ENCODE measurements at regions not wholly inside any gene's neighbourhood (a gene's known extent, or its start where the extent isn't known, plus 50 kb on each side); places are given as distances from the start of the nearest gene placed in this dataset.

DNA sequence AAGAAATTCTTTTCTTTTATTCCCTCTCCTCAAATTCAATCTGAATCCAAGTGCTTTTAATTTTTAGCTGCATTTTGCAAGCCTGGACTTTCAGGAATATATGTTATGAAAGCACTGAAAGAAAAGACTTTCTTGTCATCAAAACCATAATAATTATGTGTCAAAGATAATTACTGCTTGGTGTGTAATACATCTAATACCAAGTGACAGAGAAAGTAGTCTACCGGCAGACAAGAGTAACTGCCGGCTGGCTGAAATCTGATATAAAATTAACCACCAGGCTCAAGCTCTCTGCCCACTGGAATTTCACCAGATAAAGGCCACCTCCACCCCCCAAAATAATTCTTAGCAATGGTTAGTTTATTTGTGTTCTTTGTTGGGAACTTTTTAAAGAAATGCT is 220.9 kb upstream of the CDIN1 start:
- TF ChIP-seq, protein P1, sequence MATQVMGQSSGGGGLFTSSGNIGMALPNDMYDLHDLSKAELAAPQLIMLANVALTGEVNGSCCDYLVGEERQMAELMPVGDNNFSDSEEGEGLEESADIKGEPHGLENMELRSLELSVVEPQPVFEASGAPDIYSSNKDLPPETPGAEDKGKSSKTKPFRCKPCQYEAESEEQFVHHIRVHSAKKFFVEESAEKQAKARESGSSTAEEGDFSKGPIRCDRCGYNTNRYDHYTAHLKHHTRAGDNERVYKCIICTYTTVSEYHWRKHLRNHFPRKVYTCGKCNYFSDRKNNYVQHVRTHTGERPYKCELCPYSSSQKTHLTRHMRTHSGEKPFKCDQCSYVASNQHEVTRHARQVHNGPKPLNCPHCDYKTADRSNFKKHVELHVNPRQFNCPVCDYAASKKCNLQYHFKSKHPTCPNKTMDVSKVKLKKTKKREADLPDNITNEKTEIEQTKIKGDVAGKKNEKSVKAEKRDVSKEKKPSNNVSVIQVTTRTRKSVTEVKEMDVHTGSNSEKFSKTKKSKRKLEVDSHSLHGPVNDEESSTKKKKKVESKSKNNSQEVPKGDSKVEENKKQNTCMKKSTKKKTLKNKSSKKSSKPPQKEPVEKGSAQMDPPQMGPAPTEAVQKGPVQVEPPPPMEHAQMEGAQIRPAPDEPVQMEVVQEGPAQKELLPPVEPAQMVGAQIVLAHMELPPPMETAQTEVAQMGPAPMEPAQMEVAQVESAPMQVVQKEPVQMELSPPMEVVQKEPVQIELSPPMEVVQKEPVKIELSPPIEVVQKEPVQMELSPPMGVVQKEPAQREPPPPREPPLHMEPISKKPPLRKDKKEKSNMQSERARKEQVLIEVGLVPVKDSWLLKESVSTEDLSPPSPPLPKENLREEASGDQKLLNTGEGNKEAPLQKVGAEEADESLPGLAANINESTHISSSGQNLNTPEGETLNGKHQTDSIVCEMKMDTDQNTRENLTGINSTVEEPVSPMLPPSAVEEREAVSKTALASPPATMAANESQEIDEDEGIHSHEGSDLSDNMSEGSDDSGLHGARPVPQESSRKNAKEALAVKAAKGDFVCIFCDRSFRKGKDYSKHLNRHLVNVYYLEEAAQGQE (IDR thresholded peaks at IDR 0.05; ENCODE audit: insufficient read depth in 1 of 2, low read depth in 2 of 2, low read length in 2 of 2) = no peak
- TF ChIP-seq POLR2AphosphoS5 (IDR thresholded peaks at IDR 0.05; ENCODE audit: low read depth, low read length) (no peak), TAF1 (IDR thresholded peaks at IDR 0.05; ENCODE audit: borderline replicate concordance, insufficient read depth, low read length) (no peak)
